UCSD-AML1 (cell line): ENCODE measurements at regions not wholly inside any gene's neighbourhood (a gene's known extent, or its start where the extent isn't known, plus 50 kb on each side); places are given as distances from the start of the nearest gene placed in this dataset.
"Not testable (repeated sequence)": the region's sequence is repeated elsewhere in the genome, so short reads cannot be mapped to it uniquely, and the experiment has no call there.

Experiments used
- DNase-seq: peaks from one replicate; lab custom pipeline; 2025; ENCODE audit not compliant: unreplicated experiment; lab: John Stamatoyannopoulos, UW

DNA sequence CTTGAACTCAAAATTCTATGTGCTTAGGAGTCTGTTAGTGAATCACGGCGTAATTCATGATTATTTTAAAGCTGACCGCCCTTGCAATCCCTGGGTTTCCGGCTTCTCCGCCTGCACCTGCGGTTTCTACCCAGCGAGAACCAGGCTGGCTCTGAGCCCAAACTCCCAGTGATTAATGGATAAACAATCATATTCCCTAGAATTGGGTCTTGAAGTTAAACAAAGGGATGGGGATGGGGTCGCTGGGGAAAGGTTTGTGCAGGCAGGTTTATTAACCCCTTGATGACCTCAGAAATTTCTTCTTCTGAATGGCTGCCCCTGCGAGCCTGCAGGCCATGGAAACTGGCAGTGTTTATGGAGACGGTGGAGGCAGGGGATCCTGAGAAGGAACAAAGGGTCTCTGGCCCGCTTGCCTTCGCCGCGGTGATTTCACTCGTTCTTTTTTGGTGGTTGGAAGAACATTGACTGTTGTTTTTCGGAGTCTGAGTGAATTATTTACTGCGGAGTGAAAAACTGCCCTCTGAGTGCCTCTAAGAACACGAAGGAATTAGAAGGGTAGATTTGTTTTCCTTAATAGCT, 1000.3 kb downstream of the BRD1 start:
- no peak for DNase-seq

DNA sequence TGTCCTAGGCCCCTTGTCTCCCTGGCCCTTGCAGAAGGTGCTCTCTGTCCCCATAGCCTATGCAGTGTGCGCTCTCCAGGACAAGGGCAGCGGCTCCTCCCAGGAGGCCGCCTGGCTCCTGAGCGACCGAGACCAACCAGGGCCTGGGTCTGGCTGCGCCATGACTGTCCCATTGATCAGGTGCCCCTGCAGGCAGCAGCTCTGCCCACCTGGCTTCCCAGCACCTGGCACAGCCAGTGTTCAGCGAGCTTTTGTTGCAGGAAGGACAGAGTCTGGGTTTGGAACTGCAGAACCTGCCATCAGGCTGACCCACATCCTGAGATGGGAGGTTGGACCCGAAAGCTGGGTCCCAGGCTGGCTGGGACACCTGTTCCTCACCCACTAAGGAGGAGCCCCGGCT, 1001.1 kb downstream of the BRD1 start:
- no peak for DNase-seq

GRCh38 chr22:48825802-48826520, 1001.7 kb downstream of the BRD1 start:
- DNase-seq: no peak

- no peak for DNase-seq
These were observed 1002.7 kb downstream of the BRD1 start for GRCh38 chr22:48824712-48825651.

DNA sequence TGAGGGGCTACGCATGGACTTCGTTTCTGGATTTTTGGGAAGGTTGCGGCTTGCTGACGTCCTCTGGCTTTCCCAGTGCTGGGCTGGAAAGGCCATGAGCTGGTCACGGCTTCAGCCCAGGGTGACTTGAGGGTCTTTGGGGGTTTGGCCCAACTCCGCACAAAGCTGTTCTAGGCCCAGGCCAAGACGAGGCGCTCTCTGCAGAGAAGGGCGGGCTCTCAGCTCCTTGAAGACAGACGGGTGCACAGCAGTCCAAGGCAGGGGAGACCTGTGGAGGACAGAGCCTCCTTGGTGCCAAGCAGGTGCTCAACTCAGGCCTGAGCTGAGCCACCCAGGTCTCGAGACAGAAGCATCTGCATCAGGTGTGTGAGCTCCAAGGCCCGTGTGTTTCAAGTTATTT, 1003.7 kb downstream of the BRD1 start:
- no peak for DNase-seq

DNA sequence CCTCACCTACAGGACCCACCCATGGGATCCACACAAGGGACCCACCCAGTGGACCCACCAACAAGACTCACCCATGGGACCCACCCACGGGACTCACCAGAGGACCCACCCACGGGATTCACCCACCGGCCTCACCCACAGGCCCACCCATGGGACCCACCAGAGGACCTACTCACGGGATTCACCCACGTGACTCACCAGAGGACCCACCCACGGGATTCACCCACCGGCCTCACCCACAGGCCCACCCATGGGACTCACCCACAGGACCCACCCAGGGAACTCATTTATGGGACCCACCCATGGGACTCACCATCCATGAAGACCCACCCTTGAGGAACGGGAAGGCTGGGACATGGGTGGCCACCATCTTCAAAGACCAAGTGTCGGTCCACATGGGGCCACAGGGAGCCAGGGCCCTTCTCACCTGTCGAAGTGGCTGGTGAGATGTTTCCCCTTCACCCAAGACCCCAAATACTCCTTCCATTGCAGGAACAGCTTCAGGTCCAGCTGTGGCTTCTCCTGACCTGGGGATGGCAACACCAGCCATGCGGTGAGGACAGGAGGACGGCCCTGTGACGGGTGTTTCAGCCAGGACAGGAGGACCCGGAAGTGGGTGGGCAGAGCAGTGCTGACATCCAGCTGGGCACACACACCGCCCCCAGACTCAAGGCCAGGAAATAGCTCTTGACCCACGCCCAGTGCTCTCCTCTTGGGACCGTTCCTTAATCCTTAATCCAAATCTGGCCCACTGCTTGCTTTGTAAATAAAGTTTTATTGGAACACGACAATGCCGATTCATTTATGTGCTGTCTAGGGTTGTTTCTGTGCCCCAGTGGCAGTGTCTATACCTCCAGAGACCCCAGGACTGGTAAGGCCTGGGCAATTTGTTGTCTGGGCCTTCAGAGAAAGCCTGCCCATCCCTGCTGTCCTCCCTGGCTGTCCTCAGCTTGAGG, 1005.1 kb downstream of the BRD1 start:
- no peak for DNase-seq

DNA sequence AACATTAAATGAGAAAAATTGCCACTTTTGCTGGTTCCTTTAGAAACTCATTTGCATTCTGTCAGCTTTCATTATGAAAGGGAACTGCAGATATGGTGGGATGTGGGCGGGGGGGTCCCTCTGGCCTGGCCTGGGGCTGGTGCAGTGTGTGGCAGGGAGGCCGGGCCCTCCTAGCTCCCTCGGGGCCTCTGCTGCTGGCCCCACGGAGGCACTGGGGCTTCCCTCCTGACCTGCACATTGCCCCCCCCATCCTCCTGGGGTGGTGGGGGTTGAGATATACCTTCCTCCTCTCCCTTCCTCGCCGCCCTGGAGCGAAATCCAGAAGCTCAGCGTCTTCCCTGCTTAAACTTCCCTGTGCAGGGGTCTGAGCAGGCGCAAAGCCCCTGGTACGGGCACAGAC, 1005.9 kb downstream of the BRD1 start:
- DNase-seq: no peak

DNA sequence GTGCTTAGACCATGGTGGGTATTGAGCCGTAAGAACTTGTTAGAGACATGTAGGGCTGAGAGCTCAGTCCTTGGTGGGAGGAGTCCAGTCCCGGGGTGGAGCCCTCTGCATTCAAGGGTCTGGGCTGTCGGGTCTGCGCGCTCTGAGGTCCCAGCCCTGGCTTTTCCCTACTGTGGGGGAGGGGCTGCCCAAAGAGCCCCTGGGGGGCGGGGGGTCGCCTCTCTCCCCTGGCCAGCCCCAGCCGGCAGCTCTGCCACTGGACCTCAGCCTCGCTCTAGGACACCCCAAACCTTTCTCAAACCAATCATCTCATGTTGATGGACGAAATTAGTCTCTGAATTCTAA, 1006.4 kb downstream of the BRD1 start:
- DNase-seq: no peak

GRCh38 chr22:48820481-48821345, 1007.0 kb downstream of the BRD1 start:
- no peak for DNase-seq

DNA sequence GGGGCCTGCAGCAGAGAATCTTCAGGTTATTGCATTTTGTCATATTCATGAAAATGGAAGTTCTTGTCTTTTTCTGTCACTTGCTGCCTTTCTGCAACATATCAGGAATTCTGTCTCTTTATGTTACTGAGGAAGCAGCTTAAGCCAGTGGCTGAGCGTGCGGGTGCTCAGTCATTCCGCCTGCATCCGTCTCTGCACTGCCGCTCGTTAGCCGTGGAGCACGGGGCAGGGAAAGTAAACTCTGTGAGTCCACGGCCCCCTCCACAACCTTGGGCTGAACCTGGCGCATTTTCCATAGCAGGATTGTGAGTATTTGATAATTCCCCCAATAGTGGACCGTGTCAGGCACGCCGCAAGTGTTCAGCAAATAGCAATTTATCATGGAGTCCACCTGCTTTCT, 1007.7 kb downstream of the BRD1 start:
- DNase-seq: no peak

DNA sequence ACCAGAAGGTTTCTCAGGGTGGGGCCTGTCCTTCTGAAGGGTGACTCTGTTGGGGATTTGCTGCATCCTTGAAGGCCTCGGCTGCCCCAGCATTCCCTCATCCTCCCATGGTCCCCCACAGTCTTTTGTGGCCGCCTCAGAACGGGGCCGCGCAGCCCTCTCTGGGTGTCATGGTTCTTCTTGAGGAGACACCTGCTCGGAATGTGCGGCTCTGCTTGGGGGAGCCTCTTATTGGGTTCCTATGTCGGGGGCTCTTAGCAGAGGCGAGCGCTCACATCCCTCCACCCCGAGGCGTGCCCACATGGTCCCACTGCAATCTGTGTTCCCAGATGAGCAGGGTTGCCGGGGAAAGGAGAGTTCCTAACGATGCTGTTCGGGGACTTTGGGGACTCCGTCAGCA, 1008.4 kb downstream of the BRD1 start:
- no peak for DNase-seq

DNA sequence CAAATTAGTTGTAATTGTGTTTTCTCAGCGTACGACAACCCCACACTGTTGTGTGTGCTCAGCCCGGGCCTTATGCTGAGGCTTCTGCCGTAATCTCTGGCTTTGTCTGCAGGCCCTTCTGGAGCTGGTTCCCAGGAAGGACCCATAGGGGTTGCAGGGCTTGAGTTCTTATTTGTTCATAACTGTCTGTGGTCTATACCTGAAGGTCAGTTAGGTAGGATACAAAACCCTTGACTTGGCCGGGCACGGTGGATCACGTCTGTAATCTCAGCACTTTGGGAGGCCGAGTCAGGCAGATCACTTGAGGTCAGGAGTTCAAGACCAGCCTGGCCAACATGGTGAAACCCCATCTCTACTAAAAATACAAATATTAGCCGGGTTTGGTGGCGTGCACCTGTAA, 1010.2 kb downstream of the BRD1 start:
- DNase-seq: not testable (repeated sequence)

DNA sequence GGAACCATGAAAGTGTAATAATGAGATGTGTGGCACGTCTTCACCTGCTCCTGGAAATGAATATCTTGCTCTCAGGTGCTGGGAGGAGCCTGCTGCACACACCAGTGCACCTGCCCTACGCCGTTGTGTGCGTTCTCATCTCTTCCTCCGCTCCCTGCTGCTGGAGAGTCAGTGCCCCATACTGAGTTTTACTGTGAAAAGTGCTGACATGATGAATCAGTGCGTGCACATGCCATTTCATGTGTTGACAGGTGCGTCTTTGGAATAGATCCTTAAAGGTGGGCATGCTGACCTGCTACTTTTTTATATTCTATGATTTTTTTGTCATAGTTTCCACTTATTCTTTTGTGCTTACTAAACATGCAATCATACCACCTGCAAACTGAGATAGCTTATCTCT, 1015.8 kb downstream of the BRD1 start:
- no peak for DNase-seq

- DNase-seq: no peak
These were observed 1019.4 kb downstream of the BRD1 start for GRCh38 chr22:48808038-48808960.

GRCh38 chr22:48807155-48807554, 1020.5 kb downstream of the BRD1 start:
- no peak for DNase-seq

GRCh38 chr22:48806227-48806781, 1021.4 kb downstream of the BRD1 start:
- no peak for DNase-seq

- DNase-seq: no peak
These were observed 1022.2 kb downstream of the BRD1 start for GRCh38 chr22:48805516-48805915.

DNA sequence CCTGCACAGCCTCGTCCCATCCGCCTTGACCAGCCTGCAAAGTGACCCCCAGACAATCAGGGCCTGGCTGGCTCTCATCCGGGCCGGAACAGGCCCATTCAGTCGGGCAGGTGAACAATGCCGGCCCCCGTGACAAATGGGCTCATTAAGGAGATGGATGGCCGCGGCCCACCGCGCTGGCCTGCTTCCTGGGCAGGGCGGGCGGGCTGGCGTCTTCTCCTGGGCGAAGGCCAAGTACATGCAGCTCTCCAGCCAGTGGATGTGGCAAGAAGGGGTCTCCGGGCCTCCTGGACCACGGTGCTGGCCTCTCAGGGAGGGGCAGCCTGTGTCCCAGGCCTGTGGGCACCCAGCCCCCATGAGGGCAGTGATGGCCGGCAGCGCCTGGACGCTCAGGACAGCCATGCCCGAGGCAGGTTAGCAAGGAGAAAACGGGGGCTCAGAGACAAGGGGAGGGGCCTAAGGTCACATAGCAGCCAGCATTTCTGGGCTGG, 1022.8 kb downstream of the BRD1 start:
- no peak for DNase-seq
